ENCODE measurements at regions not wholly inside any gene's neighbourhood (a gene's known extent, or its start where the extent isn't known, plus 50 kb on each side); places are given as distances from the start of the nearest gene placed in this dataset.
"Not testable (repeated sequence)": the region's sequence is repeated elsewhere in the genome, so short reads cannot be mapped to it uniquely, and the experiment has no call there.

DNA sequence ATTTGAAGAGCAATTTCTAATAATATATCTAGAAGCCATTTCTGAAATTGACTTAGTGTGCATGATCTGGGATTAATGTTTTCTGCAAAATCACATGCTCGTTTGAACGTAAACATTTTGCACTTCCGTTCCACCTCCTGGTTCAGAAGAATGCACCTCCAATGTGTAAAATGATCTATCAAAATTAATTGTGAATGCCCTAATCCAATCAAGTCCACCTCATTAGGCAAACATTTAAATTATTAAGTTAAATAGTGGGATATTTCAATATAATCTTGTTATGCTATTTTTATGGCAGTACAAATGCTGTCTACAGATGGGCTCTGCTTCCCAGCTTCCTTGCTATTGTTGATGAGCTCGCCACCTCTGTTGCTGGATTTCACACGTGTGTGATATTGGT lies 542.5 kb downstream of the INSC start:
- no peak for DNase-seq
- in situ Hi-C loops (cut with HindIII; ENCODE audit: low pct_ligation_motif_present, low pct_unique_long_range_greater_than_20kb, low sequenced_read_pairs) = no loop called here

DNA sequence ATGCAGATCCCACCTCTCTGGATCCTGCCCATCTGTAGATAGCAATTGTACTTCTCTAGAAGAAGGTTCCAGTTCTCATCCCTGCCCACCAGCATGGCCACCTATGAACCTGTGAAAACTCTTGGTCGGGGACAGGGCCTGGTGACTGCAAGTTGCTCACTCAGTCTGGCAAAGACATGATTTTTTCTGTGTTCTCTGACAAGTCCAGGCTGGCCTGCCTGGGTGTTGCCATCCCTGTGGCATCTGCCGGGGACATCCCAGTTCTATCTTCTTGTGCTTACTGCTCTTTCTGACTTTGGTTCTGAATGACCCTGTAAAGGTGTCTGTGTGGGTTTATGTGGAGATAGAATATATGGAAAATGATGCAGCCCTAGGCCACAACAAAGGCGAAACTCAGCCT lies 545.8 kb downstream of the INSC start:
- DNase-seq = no peak
- in situ Hi-C loops (cut with HindIII; ENCODE audit: low pct_ligation_motif_present, low pct_unique_long_range_greater_than_20kb, low sequenced_read_pairs) = no loop called here

DNA sequence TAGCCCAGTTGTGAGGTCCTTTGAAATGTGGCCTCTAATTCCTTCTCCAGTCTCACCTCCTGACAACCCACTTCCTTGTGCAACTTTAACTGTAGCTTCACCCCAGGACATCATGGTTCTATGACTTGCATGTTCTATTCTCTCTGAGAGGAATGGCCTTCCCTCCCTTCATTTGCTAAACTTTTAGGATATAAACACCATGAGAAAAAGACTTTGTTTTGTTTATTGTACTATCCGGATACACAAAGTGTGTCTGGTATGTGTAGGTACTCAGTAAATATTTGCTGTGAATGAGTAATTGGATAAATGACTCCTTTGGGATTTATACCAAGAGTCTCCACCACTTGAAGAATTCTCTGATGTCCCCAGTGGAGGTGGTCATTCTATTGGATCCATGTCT lies 547.6 kb downstream of the INSC start:
- no peak for DNase-seq
- in situ Hi-C loops (cut with HindIII; ENCODE audit: low pct_ligation_motif_present, low pct_unique_long_range_greater_than_20kb, low sequenced_read_pairs) = no loop called here

DNA sequence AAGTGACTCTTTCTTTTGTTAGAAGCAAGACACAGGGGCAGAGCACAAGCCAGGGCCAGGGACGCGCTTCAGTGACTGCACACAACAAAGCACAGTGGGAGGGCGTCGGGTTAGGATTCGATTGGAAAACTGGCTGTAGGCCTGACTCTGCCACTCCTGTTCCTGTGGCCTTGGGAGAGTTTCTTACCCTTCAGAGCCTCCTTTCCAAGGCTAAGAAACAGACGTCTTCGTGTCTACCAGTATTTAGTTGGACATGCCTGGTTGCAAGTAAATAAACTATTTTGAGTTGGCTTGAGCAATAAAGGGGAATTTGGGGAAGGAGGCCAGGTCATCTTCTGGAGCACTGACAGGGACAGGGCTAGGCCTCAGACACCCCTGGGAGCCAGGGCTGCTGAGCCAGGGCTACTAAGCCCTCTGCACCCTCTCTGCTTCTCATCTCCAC lies 549.1 kb downstream of the INSC start:
- peak; percentile 11 for DNase-seq
- in situ Hi-C loops (cut with HindIII; ENCODE audit: low pct_ligation_motif_present, low pct_unique_long_range_greater_than_20kb, low sequenced_read_pairs) = no loop called here

DNA sequence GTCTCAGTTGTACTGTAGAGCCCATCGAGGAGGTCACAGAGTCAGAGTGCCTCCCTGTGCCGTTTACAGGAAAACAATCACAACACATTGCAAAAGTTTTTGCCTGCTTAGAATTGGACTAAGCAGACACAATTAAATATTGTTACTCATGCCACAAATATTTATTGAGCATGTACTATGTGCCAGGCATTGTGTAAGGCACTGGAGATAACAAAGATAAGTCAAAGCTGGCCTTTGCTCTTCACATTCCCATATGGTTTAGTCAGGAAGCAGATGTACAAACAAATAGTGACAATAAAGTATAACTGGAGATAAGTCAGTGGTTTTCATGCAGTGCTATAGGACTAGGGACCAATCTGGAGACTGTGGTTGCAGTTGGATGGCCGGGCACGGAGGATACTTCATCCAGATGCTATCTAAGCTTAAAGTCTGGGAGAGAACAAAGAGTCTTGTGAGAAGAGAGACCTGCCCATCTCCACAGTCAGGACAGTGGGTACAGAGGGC lies 550.7 kb downstream of the INSC start:
- in situ Hi-C loops (cut with HindIII; ENCODE audit: low pct_ligation_motif_present, low pct_unique_long_range_greater_than_20kb, low sequenced_read_pairs) = no loop called here
- no peak for DNase-seq

DNA sequence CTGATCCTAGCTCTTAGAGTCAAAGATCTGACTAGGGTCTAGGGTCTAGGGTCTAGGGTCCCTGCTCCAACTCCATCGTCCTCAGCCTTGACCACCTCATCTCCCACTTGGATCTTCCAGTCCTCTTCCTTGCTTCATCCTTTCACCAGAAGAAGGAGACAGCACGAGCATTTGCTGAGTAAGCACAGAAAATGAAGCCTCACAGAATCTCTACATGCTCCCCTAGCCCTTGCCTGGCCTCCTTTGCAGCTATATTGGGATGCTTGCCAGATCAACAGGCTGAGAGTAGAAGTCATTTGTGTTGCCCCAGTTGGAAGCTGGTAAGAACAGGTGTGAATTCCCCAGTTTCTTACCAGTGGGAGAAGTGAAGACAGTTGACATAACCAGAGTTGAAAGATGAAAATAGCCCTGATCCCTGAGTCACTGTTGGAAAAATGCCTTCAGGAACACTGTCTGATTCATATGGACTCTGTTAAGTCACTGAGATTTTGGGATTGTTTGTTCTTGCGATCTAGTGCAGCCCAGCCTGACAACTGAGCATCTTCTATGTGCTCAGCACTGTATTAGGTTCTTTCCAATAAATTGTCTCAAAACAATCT lies 552.5 kb downstream of the INSC start:
- no peak for DNase-seq
- in situ Hi-C loops (cut with HindIII; ENCODE audit: low pct_ligation_motif_present, low pct_unique_long_range_greater_than_20kb, low sequenced_read_pairs) = no loop called here

DNA sequence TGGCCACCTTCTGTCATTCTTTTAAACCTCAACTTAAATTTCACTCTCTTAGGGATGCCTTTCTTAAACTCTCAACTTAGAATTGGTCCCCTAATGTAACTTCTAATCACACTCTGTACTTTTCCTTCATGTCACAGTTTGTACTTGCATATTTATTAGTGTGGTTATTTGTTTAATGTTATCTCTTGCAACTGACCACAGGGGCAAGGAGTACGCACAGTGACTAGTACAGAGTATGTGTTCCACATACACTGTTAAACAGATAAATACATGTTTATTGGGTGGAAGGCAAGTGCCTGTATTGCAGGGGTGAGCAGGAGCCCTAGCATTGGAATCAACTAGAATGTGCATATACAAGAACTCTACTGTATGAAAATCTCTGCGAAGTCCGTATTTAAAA lies 554.0 kb downstream of the INSC start:
- in situ Hi-C loops (cut with HindIII; ENCODE audit: low pct_ligation_motif_present, low pct_unique_long_range_greater_than_20kb, low sequenced_read_pairs) = no loop called here
- no peak for DNase-seq

DNA sequence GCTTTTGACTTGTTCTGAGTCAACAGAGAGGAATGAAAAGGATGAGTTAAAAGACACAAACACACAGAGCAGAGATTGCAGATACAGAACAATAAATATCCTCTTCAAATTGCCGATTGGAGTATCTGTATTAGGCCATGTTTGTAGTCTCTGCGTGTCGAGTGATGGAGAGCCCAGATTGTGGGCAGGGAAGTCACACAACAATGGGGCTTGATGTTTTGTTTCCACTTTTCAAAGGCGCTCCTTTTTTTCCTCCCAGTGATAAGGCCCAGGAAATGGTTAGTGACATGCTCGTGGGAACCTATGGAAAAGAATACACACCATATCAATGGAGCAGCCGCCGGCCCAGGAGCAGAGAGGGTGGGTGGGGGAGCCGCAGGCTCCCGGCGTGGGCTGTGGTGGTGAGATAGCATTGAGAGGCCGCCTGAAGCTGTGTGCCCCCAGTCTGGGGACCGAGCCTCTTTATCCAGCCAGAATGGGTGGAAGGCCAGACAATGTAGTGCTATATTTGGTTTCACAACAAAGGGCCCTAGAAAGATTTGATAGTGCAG lies 555.9 kb downstream of the INSC start:
- in situ Hi-C loops (cut with HindIII; ENCODE audit: low pct_ligation_motif_present, low pct_unique_long_range_greater_than_20kb, low sequenced_read_pairs) = no loop called here
- DNase-seq = no peak

DNA sequence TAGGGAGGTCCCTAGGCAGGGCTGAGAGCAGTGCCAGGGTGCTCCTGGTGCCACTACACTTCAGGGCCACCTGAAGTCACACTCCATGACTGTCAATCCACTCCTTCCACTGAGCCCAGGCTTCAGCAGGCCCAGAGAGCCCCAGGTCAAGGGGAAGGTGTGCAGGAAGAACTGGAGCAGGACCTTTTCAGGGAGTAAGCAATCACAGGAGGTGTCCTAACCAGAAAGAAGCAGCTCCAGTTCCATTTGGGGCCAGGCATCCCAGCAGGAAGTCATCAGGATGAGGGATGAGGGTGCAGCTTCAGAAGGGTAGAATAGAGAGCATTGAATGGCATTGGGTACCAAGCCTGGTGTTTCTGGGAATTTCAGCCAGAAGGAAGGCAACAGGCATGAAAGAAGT lies 556.5 kb downstream of the INSC start:
- no peak for DNase-seq
- in situ Hi-C loops (cut with HindIII; ENCODE audit: low pct_ligation_motif_present, low pct_unique_long_range_greater_than_20kb, low sequenced_read_pairs) = no loop called here

DNA sequence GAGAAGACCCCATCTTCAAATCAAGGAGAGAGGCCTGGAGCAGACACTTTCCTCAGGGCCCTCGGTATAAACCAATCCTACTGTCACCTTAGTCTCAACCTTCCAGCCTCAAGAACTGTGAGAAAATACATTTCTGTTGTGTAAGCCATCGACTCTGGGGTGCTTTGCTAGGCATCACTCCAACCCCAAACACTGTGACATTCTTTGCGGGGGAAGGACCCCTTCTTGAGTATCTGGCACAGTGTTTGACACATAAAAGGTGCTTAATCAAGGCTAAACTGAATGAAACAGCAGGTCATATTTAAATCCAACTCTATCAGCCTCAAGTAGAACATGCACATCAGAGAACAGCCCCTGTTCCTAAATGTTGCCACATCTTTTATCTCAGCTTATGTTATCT lies 558.1 kb downstream of the INSC start:
- in situ Hi-C loops (cut with HindIII; ENCODE audit: low pct_ligation_motif_present, low pct_unique_long_range_greater_than_20kb, low sequenced_read_pairs) = no loop called here
- no peak for DNase-seq

DNA sequence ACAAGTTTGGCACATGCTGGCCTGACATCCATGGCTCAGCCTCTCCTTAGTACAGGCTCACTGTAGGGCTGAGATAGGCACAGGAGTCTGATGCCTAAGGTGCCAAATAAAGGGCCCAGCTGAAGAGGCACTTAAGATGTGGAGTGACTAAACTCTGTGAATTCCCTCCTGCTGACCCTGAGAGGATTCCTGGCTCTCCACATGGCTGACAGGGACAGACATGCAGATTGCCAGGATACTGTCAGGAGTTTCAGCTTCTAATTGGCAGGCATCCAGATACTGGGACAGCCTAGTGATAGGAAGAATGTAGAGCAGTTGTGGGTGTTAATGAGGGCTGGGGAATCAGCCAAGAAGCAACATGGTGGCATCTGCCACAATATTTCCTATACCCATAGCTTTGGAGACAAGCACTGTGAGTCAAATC lies 558.7 kb downstream of the INSC start:
- in situ Hi-C loops (cut with HindIII; ENCODE audit: low pct_ligation_motif_present, low pct_unique_long_range_greater_than_20kb, low sequenced_read_pairs) = no loop called here
- no peak for DNase-seq

DNA sequence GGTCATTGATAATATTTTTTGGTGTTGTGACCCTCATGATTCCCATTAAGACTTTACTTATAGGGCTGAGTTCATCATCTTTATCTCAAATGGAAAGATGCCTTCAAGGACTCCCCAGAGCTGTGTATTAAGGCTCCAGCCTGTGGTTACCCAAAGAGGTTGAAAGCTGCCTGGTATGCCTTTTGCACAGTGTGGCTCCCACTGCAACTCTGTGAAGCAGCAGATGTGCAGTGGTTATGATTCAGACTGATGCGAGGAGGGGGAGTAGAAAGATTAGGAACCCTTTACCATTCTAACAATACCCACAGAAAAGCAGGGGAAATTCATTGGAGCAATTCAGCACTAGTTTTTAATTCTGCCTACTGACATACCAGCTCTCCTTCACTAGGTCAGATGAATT lies 560.0 kb downstream of the INSC start:
- in situ Hi-C loops (cut with HindIII; ENCODE audit: low pct_ligation_motif_present, low pct_unique_long_range_greater_than_20kb, low sequenced_read_pairs) = no loop called here

DNA sequence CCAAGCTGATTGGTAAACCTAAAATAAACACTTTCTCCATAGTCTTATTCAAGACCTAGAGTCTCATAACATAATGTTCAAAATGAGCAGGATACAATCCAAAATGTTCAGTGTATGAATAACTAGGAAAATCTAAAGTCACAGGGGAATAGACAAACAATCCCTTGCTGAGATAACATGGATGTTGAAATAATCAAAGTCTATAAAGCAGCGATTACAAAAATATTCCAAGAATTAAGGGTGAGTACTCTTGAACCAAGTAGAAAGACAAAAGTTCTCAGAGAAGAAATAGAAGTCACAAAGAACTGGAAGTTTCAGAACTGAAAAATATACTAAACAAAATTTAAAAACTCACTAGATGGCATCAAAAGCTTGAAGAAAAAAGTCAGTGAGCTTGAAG lies 561.0 kb downstream of the INSC start:
- no peak for DNase-seq
- in situ Hi-C loops (cut with HindIII; ENCODE audit: low pct_ligation_motif_present, low pct_unique_long_range_greater_than_20kb, low sequenced_read_pairs) = no loop called here

More for the DNA sequence above, 560.0 kb downstream of the INSC start:
- DNase-seq = no peak

DNA sequence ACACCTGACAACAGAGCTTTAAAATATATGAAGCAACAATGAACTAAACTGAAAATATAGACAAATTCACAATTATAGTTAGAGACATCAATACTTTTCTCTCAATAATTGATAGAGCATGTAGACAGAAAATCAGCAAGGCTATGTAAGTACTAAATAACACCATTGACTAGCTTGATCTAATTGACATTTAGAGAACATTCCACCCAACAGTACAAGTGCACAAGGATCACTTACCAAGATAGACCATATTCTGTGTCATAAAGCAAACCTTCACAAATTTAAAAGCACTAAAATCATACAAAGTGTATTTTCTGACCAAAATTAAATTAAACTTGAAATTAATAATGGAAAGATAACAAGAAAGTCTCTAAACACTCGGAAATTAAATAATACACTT lies 562.5 kb downstream of the INSC start:
- in situ Hi-C loops (cut with HindIII; ENCODE audit: low pct_ligation_motif_present, low pct_unique_long_range_greater_than_20kb, low sequenced_read_pairs) = no loop called here
- no peak for DNase-seq

DNA sequence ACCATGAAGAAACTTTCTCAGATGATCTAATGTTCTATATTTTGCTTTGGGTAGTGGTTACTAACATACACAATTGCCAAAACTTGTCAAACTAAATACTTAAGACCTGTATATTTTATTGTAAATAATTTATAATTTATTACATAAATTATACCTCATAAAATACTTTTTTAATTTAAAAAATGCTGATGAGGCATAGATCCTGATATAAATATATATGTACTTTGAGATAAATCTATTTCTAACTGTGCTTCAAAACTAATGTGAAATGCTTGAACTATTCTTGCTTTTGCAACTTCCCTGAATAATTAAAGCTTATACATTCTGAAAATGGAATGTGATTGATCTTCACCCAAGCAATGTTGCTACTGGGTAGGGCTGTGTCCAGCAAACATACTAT lies 568.8 kb downstream of the INSC start:
- in situ Hi-C loops (cut with HindIII; ENCODE audit: low pct_ligation_motif_present, low pct_unique_long_range_greater_than_20kb, low sequenced_read_pairs) = no loop called here
- DNase-seq = no peak

DNA sequence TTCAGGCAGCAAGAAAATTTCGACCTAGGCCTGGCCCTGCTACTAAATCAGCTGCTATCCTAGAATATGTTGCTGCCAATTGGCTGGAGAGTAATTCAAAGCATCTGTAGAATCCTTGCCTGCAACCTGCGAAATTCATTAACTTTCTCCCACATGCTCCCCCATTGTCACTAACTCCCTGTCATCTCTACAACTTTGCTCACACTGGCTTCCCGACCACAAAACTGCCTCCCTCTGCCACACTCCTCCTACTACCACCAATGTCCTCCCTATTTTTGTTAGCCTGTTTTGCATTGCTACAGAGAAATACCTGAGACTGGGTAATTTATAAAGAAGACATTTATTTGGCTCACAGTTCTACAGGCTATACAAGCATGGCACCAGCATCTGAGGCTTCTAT lies 570.6 kb downstream of the INSC start:
- no peak for DNase-seq
- in situ Hi-C loops (cut with HindIII; ENCODE audit: low pct_ligation_motif_present, low pct_unique_long_range_greater_than_20kb, low sequenced_read_pairs) = no loop called here

DNA sequence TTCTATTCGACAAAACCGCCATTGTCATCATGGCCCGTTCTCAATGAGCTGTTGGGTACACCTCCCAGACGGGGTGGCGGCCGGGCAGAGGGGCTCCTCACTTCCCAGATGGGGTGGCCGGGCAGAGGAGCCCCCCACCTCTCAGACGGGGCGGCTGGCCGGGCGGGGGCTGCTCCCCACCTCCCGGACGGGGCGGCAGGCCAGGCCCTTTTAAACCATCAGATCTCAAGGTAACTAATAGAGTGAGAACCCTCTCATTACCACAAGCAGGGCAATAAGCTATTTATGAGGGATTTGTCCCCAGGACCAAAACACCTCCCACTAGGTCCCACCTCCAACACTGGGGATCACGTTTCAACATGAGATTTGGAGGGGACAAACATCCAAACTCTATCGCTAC lies 571.5 kb downstream of the INSC start:
- DNase-seq; in situ Hi-C loops (cut with HindIII; ENCODE audit: low pct_ligation_motif_present, low pct_unique_long_range_greater_than_20kb, low sequenced_read_pairs): not testable (repeated sequence)

DNA sequence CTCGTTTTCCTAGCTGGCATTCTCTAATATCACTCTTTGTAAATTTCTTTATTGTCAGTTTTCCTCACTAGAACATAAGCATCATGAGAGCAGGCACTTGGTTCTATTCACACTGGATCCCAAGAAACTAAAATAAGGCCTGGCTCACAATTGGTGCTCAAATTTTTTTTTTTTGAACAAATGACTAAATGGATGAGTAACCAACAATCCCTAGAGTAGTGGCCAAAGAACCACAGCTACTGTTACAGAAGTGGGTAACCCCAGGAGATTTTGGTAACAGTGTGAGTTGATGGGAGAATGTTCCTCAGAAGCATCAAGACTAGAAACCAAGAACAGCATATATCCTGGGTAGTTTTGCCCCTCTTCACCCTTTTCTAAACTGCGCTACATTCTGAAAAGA lies 572.6 kb downstream of the INSC start:
- no peak for DNase-seq
- in situ Hi-C loops (cut with HindIII; ENCODE audit: low pct_ligation_motif_present, low pct_unique_long_range_greater_than_20kb, low sequenced_read_pairs) = no loop called here

DNA sequence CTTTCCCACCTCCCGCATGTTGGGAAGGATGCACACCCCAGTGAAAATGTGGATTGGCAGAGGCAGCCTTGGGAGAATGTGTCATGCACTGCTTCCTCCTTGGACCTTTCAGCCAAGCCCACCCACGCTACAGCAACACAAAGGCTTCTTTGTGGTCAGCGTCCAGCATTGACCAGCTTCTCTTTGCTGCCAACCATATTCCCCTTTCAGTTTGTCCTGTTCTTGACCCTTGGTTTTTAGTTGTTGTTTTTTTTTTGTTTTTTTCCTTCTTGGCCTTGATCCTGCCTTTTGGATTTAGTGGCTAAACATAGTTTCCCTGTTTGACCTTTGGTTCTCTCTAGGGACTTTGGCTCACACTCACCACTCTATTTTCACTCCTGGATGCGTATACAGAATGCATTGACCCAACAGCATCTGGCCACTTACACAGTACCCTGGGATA lies 573.6 kb downstream of the INSC start:
- no peak for DNase-seq

DNA sequence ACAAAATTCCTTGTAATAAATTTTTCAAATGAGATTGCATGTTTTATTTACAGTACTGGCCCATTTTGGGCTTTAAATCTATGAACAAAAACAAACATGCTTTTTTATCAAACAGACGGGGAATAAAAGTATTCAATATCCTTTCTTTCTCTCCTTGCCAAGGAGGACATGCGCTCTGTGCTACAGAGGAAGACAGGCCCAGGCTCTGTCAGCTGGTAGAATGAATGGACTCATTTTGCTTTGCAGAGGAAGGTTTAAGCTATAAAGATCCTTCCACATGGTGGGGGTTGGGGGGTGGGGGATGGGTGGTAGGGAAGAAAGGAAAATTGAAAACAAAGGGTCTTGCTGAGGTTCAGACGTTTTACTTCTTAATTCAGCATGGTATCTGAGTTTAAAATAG lies 575.6 kb downstream of the INSC start:
- no peak for DNase-seq
- in situ Hi-C loops (cut with HindIII; ENCODE audit: low pct_ligation_motif_present, low pct_unique_long_range_greater_than_20kb, low sequenced_read_pairs) = no loop called here

More for the DNA sequence above, 573.6 kb downstream of the INSC start:
- in situ Hi-C loops (cut with HindIII; ENCODE audit: low pct_ligation_motif_present, low pct_unique_long_range_greater_than_20kb, low sequenced_read_pairs) = no loop called here

Measured in ACHN (cell line).